Stomach (tissue), 8 donors: ENCODE measurements at regions not wholly inside any gene's neighbourhood (a gene's known extent, or its start where the extent isn't known, plus 50 kb on each side); places are given as distances from the start of the nearest gene placed in this dataset.

ENCODE experiments used
- DNase-seq, 2 donors: peaks; one replicate each; pipeline versions ENCODE4 v3.0.0 to v3.0.0-alpha.2; 2013 to 2019
- H3K27ac ChIP-seq, 5 donors: fragments of 200-600 bp in 4 of 5; sonication (generic) in 4 of 5; one replicate each; pipeline ENCODE4 v1.5.1; 2013 to 2019; ENCODE audit warnings: mild to moderate bottlenecking in 1 of 5, moderate library complexity in 1 of 5
- H3K27me3 ChIP-seq, 3 donors: fragments of 200-600 bp; sonication (generic); one replicate each; pipeline ENCODE4 v1.5.1; 2017 to 2019; ENCODE audit warnings: mixed run types in 1 of 3
- H3K36me3 ChIP-seq, 4 donors: fragments of 200-600 bp; sonication (generic); 1 replicate in 3 of 4; 2 replicates in 1 of 4; pipeline ENCODE4 v1.5.1; 2016 to 2019
- H3K4me1 ChIP-seq, 4 donors: fragments of 200-600 bp; sonication (generic); one replicate each; pipeline ENCODE4 v1.5.1; 2016 to 2019
- H3K4me3 ChIP-seq, 4 donors: fragments of 200-600 bp; sonication (generic) in 3 of 4; one replicate each; pipeline ENCODE4 v1.5.1; 2016 to 2019; ENCODE audit warnings: mild to moderate bottlenecking in 1 of 4
- H3K9me3 ChIP-seq, 4 donors: fragments of 200-600 bp; sonication (generic); one replicate each; pipeline ENCODE4 v1.5.1; 2016 to 2019
- CTCF ChIP-seq, 7 experiments: fragments of 450-650 bp in 4 of 7; fragments of 200-600 bp in 3 of 7; sonication (generic) in 3 of 7; IDR thresholded peaks; one replicate each; pipeline ENCODE4 v1.5.1; 2016 to 2019; ENCODE audit warnings: antibody characterized with exemption in 7 of 7, control low read depth in 2 of 7, mild to moderate bottlenecking in 1 of 7
- EP300 ChIP-seq: sonication (generic); formaldehyde crosslinking; IDR thresholded peaks from one replicate; pipeline ENCODE4 v1.6.1; 2017; ENCODE audit warnings: antibody characterized with exemption
- POLR2A ChIP-seq, 4 donors: fragments of 450-650 bp; IDR thresholded peaks; one replicate each; pipeline ENCODE4 v1.6.1; 2016; ENCODE audit warnings: antibody characterized with exemption in 4 of 4, control low read depth in 2 of 4, mild to moderate bottlenecking in 1 of 4, moderate library complexity in 1 of 4
- POLR2AphosphoS5 ChIP-seq, 3 donors: sonication (generic); formaldehyde crosslinking; IDR thresholded peaks; one replicate each; pipeline ENCODE4 v1.6.1; 2016; ENCODE audit warnings: antibody characterized with exemption in 3 of 3
- WGBS, 5 donors: extraction: QIAGEN DNeasy Blood & Tissue Kit in 3 of 5; methylation state at CpG; one replicate each; pipeline versions ENCODE4 v1.1.5 to v1.1.7; 2013 to 2018; 5-methylcytosine and 5-hydroxymethylcytosine counted together
- intact Hi-C: fragments of 100-400 bp; cut with DNase I; formaldehyde crosslinking; loops from one replicate; pipeline ENCODE4 v1.15.1; 2023; ENCODE audit warnings: low total_unique reads
- donor health status: healthy with polysubstance abuse.
- donor health status: Bipolar disorder and iron deficiency.
- donor health status: healthy.

- no peak for TF ChIP-seq POLR2AphosphoS5 (IDR thresholded peaks at IDR 0.05)
- no peak for TF ChIP-seq CTCF (IDR thresholded peaks at IDR 0.05)
- TF ChIP-seq EP300, result no peak
- no peak for TF ChIP-seq POLR2A (IDR thresholded peaks at IDR 0.05)
- Histone ChIP-seq H3K4me1 (no peaks in the 10 kb centered on the region), H3K36me3 (no peaks in the 10 kb centered on the region), H3K9me3 (no peaks in the 10 kb centered on the region), H3K4me3 (no peak overlapping the region), H3K27me3 (no peaks in the 10 kb centered on the region), H3K27ac (no peak overlapping the region)
- WGBS, 5 donors, result 79 to 94% (median 84%) methylated on average over 1 of the region's 1 CpG
- DNase-seq, result no peak
- intact Hi-C loops, result no loop called here
Measured at GRCh38 chr4:58477950-58478349, 1367.8 kb upstream of the IGFBP7 start.

GRCh38 chr4:58477513-58477912, 1367.3 kb upstream of the IGFBP7 start:
- WGBS, 5 donors, result 63 to 71% (median 70%) methylated on average over 3 of the region's 3 CpGs
- H3K9me3 ChIP-seq, result no peaks in the 10 kb centered on the region
- DNase-seq, result no peak
- intact Hi-C loops, result no loop called here
- no peak overlapping the region for H3K27ac ChIP-seq
- H3K4me3 ChIP-seq, result no peak overlapping the region
- no peaks in the 10 kb centered on the region for H3K36me3 ChIP-seq
- H3K27me3 ChIP-seq, result no peaks in the 10 kb centered on the region
- H3K4me1 ChIP-seq, result no peaks in the 10 kb centered on the region
- TF ChIP-seq POLR2A (IDR thresholded peaks at IDR 0.05) (no peak), CTCF (IDR thresholded peaks at IDR 0.05) (no peak), POLR2AphosphoS5 (IDR thresholded peaks at IDR 0.05) (no peak), EP300 (no peak)

GRCh38 chr4:58475097-58475496, 1364.9 kb upstream of the IGFBP7 start:
- no peaks in the 10 kb centered on the region for H3K9me3 ChIP-seq
- no peaks in the 10 kb centered on the region for H3K27me3 ChIP-seq
- H3K36me3 ChIP-seq, result no peaks in the 10 kb centered on the region
- 71 to 94% (median 89%) methylated on average over 2 of the region's 2 CpGs for WGBS, 5 donors
- H3K4me3 ChIP-seq, result no peak overlapping the region
- TF ChIP-seq CTCF (IDR thresholded peaks at IDR 0.05), result no peak
- H3K4me1 ChIP-seq, result no peaks in the 10 kb centered on the region
- intact Hi-C loops, result no loop called here
- no peak for DNase-seq
- no peak overlapping the region for H3K27ac ChIP-seq

- Histone ChIP-seq H3K4me1 (no peaks in the 10 kb centered on the region), H3K4me3 (no peak overlapping the region), H3K9me3 (peaks cover 0 to 23% (median 12%) of the 10 kb centered on the region in 4 donors), H3K27me3 (no peaks in the 10 kb centered on the region), H3K27ac (no peak overlapping the region), H3K36me3 (no peaks in the 10 kb centered on the region)
- TF ChIP-seq EP300, result no peak
- TF ChIP-seq CTCF (IDR thresholded peaks at IDR 0.05), result no peak
- no peak for TF ChIP-seq POLR2AphosphoS5 (IDR thresholded peaks at IDR 0.05)
- TF ChIP-seq POLR2A (IDR thresholded peaks at IDR 0.05), result no peak
- no peak for DNase-seq
- intact Hi-C loops, result no loop called here
- 83 to 100% (median 89%) methylated on average over 1 to 13 of the region's 13 CpGs for WGBS, 5 donors
Measured at GRCh38 chr4:58465031-58465430, 1354.8 kb upstream of the IGFBP7 start.
